HCT116 (cell line): ENCODE measurements at regions not wholly inside any gene's neighbourhood (a gene's known extent, or its start where the extent isn't known, plus 50 kb on each side); places are given as distances from the start of the nearest gene placed in this dataset.

Experiments
- EZH2 ChIP-seq: fragments of 200-600 bp; sonication (generic); IDR thresholded peaks from 2 replicates; pipeline ENCODE4 v1.6.1; 2017; ENCODE audit warnings: antibody characterized with exemption, mixed run types
- EZH2phosphoT487 ChIP-seq: fragments of 200-600 bp; IDR thresholded peaks from 2 replicates; pipeline ENCODE4 v1.6.1; 2018; ENCODE audit warnings: antibody characterized with exemption, borderline replicate concordance
- JUND ChIP-seq: IDR thresholded peaks from 2 replicates; pipeline ENCODE4 v1.6.1; 2012
- POLR2A ChIP-seq: IDR thresholded peaks from 2 replicates; pipeline ENCODE4 v1.7.0; 2011; ENCODE audit warnings: borderline replicate concordance; ENCODE audit not compliant: insufficient read depth, insufficient read length; ENCODE audit errors: extremely low read depth
- SIN3A ChIP-seq: IDR thresholded peaks from 2 replicates; pipeline ENCODE4 v1.6.1; 2012; ENCODE audit warnings: low read depth
- ZNF274 ChIP-seq: fragments of 200-500 bp; sonication (Bioruptor generic); IDR thresholded peaks from 2 replicates; pipeline ENCODE4 v1.6.1; 2014; ENCODE audit warnings: mild to moderate bottlenecking, low read depth, low read length, inconsistent platforms
- TF ChIP-seq, protein P1 (sequence below): IDR thresholded peaks from 2 replicates; pipeline ENCODE4 v1.6.1; 2012
- TF ChIP-seq, protein P2 (sequence below), 3 experiments: fragments of 200-600 bp in 1 of 3; sonication (generic) in 1 of 3; IDR thresholded peaks in 2 of 3; conservative IDR thresholded peaks in 1 of 3; 2 replicates each; pipeline ENCODE4 v1.5.1; 2012 to 2017; ENCODE audit warnings: low read depth in 2 of 3, low read length in 2 of 3, antibody characterized with exemption in 1 of 3, borderline replicate concordance in 1 of 3, control low read depth in 1 of 3, mild to moderate bottlenecking in 1 of 3, mixed read lengths in 1 of 3, mixed run types in 1 of 3, moderate library complexity in 1 of 3; ENCODE audit not compliant: insufficient read depth in 1 of 3

GRCh38 chr11:23684701-23685100, 812.2 kb upstream of the LUZP2 start:
- TF ChIP-seq, protein P1, sequence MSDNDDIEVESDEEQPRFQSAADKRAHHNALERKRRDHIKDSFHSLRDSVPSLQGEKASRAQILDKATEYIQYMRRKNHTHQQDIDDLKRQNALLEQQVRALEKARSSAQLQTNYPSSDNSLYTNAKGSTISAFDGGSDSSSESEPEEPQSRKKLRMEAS = no peak
- no peak for TF ChIP-seq POLR2A
- TF ChIP-seq EZH2phosphoT487 = no peak
- TF ChIP-seq, protein P2, sequence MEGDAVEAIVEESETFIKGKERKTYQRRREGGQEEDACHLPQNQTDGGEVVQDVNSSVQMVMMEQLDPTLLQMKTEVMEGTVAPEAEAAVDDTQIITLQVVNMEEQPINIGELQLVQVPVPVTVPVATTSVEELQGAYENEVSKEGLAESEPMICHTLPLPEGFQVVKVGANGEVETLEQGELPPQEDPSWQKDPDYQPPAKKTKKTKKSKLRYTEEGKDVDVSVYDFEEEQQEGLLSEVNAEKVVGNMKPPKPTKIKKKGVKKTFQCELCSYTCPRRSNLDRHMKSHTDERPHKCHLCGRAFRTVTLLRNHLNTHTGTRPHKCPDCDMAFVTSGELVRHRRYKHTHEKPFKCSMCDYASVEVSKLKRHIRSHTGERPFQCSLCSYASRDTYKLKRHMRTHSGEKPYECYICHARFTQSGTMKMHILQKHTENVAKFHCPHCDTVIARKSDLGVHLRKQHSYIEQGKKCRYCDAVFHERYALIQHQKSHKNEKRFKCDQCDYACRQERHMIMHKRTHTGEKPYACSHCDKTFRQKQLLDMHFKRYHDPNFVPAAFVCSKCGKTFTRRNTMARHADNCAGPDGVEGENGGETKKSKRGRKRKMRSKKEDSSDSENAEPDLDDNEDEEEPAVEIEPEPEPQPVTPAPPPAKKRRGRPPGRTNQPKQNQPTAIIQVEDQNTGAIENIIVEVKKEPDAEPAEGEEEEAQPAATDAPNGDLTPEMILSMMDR (IDR thresholded peaks at IDR 0.05 in 2 of 3, conservative IDR thresholded peaks at IDR 0.05 in 1 of 3; ENCODE audit: borderline replicate concordance in 1 of 3, insufficient read depth in 1 of 3, low read depth in 2 of 3, low read length in 2 of 3) = no peak
- no peak for TF ChIP-seq JUND
- TF ChIP-seq ZNF274 = no peak
- no peak for TF ChIP-seq EZH2
- no peak for TF ChIP-seq SIN3A
